Breast epithelium (tissue), 3 donors: ENCODE measurements at regions not wholly inside any gene's neighbourhood (a gene's known extent, or its start where the extent isn't known, plus 50 kb on each side); places are given as distances from the start of the nearest gene placed in this dataset.

Experiments used
- POLR2AphosphoS5 ChIP-seq, 3 donors: sonication (generic); formaldehyde crosslinking; IDR thresholded peaks; one replicate each; pipeline ENCODE4 v1.6.1; 2017; ENCODE audit warnings: antibody characterized with exemption in 3 of 3
- TF ChIP-seq, protein P1 (sequence below), 3 donors: fragments of 450-650 bp; IDR thresholded peaks; one replicate each; pipeline ENCODE4 v1.5.1; 2016 to 2017; ENCODE audit warnings: antibody characterized with exemption in 3 of 3, mild to moderate bottlenecking in 3 of 3, moderate library complexity in 3 of 3

GRCh38 chr6:102701019-102701418 lies 1307.5 kb downstream of the GRIK2 start:
- TF ChIP-seq, protein P1, sequence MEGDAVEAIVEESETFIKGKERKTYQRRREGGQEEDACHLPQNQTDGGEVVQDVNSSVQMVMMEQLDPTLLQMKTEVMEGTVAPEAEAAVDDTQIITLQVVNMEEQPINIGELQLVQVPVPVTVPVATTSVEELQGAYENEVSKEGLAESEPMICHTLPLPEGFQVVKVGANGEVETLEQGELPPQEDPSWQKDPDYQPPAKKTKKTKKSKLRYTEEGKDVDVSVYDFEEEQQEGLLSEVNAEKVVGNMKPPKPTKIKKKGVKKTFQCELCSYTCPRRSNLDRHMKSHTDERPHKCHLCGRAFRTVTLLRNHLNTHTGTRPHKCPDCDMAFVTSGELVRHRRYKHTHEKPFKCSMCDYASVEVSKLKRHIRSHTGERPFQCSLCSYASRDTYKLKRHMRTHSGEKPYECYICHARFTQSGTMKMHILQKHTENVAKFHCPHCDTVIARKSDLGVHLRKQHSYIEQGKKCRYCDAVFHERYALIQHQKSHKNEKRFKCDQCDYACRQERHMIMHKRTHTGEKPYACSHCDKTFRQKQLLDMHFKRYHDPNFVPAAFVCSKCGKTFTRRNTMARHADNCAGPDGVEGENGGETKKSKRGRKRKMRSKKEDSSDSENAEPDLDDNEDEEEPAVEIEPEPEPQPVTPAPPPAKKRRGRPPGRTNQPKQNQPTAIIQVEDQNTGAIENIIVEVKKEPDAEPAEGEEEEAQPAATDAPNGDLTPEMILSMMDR (IDR thresholded peaks at IDR 0.05) = no peak
- no peak for TF ChIP-seq POLR2AphosphoS5 (IDR thresholded peaks at IDR 0.05)
